Activated CD4-positive, alpha-beta T cell treated with anti-CD3 and anti-CD28 coated beads for 48 hours (primary cell): ENCODE measurements at regions not wholly inside any gene's neighbourhood (a gene's known extent, or its start where the extent isn't known, plus 50 kb on each side); places are given as distances from the start of the nearest gene placed in this dataset.

Source experiments
- DNase-seq: peaks from one replicate; pipeline ENCODE4 v3.0.0-alpha.2; 2020

GRCh38 chr9:19587678-19588077 lies 178.9 kb downstream of the ACER2 start:
- no peak for DNase-seq

- DNase-seq = no peak
Measured at GRCh38 chr9:19583890-19584289, 175.1 kb downstream of the ACER2 start.

GRCh38 chr9:19577411-19577810 lies 168.6 kb downstream of the ACER2 start:
- DNase-seq = no peak

- no peak for DNase-seq
Measured at GRCh38 chr9:19568946-19569345, 160.1 kb downstream of the ACER2 start.

- DNase-seq = no peak
Measured at GRCh38 chr9:19564396-19565061, 155.7 kb downstream of the ACER2 start.

GRCh38 chr9:19555214-19555613 lies 146.4 kb downstream of the ACER2 start:
- no peak for DNase-seq

GRCh38 chr9:19554529-19554928 lies 145.7 kb downstream of the ACER2 start:
- no peak for DNase-seq

- no peak for DNase-seq
Measured at GRCh38 chr9:19553441-19553840, 144.6 kb downstream of the ACER2 start.

GRCh38 chr9:19552282-19553105 lies 143.7 kb downstream of the ACER2 start:
- DNase-seq = no peak

GRCh38 chr9:19551124-19551929 lies 142.5 kb downstream of the ACER2 start:
- DNase-seq = no peak

GRCh38 chr9:19550009-19550408 lies 141.2 kb downstream of the ACER2 start:
- no peak for DNase-seq

GRCh38 chr9:19533373-19533772 lies 124.6 kb downstream of the ACER2 start:
- DNase-seq = no peak

- no peak for DNase-seq
Measured at GRCh38 chr9:19527663-19528062, 118.9 kb downstream of the ACER2 start.

GRCh38 chr9:19522558-19522957 lies 113.7 kb downstream of the ACER2 start:
- no peak for DNase-seq

- DNase-seq = no peak
Measured at GRCh38 chr9:19521205-19521604, 112.4 kb downstream of the ACER2 start.

GRCh38 chr9:19517202-19517942 lies 108.6 kb downstream of the ACER2 start:
- peak; percentile 40 for DNase-seq

GRCh38 chr9:19516348-19516747 lies 107.5 kb downstream of the ACER2 start:
- peak; percentile 17 for DNase-seq

- no peak for DNase-seq
Measured at GRCh38 chr9:19513671-19514275, 105.0 kb downstream of the ACER2 start.

GRCh38 chr9:19512103-19512832 lies 103.5 kb downstream of the ACER2 start:
- DNase-seq = no peak

GRCh38 chr9:19511694-19512093 lies 102.9 kb downstream of the ACER2 start:
- no peak for DNase-seq

- DNase-seq = no peak
Measured at GRCh38 chr9:19510907-19511306, 102.1 kb downstream of the ACER2 start.
